ENCODE measurements at regions not wholly inside any gene's neighbourhood (a gene's known extent, or its start where the extent isn't known, plus 50 kb on each side); places are given as distances from the start of the nearest gene placed in this dataset.

- ATAC-seq (no peak), DNase-seq (no peak)
- intact Hi-C loops (cut with DNase I) = no loop called here
Observed at GRCh38 chrY:15397556-15398280, 873.4 kb downstream of the NLGN4Y start.

DNA sequence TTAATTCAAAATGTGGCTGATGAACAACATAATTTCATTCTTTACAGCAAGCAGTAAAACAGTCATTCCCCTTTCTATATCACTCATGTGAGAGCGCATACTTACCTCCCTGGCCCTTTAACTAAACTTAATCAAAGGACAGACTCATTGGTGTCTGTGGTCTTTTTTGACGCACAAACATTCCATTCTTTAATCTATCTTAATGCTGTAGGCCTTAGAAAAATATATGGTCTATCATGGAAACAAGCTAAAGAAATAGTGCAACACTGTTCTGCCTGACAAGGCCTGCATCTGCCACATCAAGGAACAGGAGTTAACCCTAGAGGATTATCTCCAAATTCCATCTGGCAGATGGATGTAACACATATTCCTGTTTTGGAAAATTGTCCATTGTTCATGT is 878.1 kb downstream of the NLGN4Y start:
- no peak for ATAC-seq
- no peak for DNase-seq
- intact Hi-C loops (cut with DNase I) = no loop called here

- DNase-seq = no peak
- no peak for ATAC-seq
- intact Hi-C loops (cut with DNase I) = no loop called here
Observed at GRCh38 chrY:15404551-15404950, 880.2 kb downstream of the NLGN4Y start.

GRCh38 chrY:15415165-15415564 is 890.8 kb downstream of the NLGN4Y start:
- ATAC-seq (no peak), DNase-seq (no peak)
- intact Hi-C loops (cut with DNase I) = no loop called here

GRCh38 chrY:15418613-15419012 is 894.3 kb downstream of the NLGN4Y start:
- no peak for ATAC-seq
- no peak for DNase-seq
- intact Hi-C loops (cut with DNase I) = no loop called here

- intact Hi-C loops (cut with DNase I) = no loop called here
- peak in 1 of 2 donors; percentile 59 for ATAC-seq
- no peak for DNase-seq
Observed at GRCh38 chrY:15424665-15425132, 900.4 kb downstream of the NLGN4Y start.

DNA sequence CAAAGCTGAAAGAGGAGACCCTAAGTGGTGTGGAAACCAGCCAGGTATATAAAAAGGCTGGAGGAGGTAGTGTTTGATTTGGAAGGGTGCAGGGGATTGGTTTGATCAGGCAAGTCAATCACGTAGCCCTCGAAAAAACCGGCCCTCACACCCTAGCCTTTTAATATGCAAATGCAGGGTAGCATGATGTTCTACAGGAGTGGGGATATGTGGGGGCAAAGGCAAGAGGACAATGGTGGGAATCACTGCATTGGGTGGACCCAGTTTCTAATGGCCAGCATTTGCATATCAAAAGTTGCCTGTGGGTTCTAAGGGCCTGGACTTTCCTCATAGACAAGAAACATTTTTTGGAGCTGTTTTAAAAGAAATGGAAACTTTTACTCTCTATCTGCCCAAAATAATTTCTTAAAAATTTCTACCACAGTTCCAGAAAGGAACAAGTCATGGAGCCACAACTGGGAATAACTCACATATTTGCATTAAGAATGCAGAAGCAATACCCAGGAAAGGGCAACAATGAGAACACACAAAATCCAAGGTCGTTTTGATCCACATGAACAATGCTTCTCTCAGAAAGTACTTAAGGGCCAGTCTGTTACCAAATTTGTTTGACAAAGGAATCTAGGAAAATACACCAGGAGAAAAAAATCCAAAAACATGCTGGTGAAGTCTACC is 915.8 kb downstream of the NLGN4Y start:
- DNase-seq (no peak), ATAC-seq (no peak)
- intact Hi-C loops (cut with DNase I) = no loop called here

- intact Hi-C loops (cut with DNase I) = no loop called here
- ATAC-seq = no peak
- DNase-seq = no peak
Observed at GRCh38 chrY:15440696-15441408, 916.5 kb downstream of the NLGN4Y start.

- DNase-seq = no peak
- no peak for ATAC-seq
- intact Hi-C loops (cut with DNase I) = no loop called here
Observed at GRCh38 chrY:15441878-15442277, 917.5 kb downstream of the NLGN4Y start.

GRCh38 chrY:15445871-15446270 is 921.5 kb downstream of the NLGN4Y start:
- intact Hi-C loops (cut with DNase I) = no loop called here
- DNase-seq (no peak), ATAC-seq (no peak)

DNA sequence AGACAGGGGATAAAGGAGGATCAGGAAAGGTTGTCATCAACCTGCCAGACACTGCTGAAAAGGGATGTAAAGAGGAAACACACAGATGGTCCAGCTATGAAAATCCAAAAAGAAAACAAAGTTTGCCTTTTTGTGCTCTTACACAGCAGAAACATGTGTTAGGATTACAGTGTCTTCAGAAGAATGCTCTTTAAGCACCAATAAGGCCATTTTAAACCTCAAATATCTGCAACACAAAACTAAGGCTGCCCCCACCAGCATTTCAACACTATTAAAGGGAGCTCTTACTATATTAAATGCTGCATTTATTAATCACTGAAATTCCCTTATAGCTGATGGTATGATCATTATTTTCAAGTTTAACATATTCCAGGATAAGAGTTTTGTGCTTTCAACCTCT is 922.5 kb downstream of the NLGN4Y start:
- ATAC-seq = no peak
- intact Hi-C loops (cut with DNase I) = no loop called here
- DNase-seq = no peak

- intact Hi-C loops (cut with DNase I) = no loop called here
- DNase-seq = no peak
- ATAC-seq = no peak
Observed at GRCh38 chrY:15447959-15448358, 923.6 kb downstream of the NLGN4Y start.

DNA sequence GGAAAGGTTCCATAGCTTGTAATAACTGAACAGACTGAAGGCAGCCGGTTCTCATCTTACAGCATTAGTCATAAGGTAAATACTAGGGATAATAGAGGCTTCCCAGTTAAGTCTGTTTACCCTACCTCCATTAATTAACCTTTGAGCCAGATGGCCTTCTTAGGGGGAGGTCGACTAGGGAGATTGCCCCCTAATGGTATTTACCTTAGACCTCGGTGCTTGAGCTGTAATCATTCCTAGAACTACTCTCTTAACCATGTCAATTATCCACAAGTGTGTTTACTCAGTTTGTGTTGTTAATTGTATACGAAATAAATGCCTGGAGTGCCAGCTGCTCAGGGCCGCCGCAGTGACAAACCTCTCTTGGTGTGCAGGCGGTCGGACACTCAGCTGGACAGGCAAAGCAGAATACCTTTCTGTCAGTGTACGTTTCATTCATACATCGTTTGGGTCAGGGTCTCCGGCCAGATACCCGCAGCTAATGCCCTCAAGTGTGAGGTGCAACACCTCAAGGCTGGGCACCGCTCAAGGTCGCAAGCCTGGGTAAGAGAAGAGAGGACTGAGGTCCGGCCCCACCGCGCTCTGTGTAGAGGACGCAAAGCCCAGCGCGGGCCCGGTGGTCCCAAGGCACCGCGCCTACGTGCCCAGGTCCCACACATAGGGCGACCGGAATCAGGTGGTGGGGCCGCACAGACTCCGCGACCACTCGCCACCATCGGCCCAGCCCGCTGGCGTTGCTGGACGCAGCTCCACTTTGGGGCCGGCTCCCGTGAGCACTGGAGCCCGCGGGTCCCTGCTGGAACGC is 931.0 kb downstream of the NLGN4Y start:
- DNase-seq (no peak), ATAC-seq (no peak)
- intact Hi-C loops (cut with DNase I) = no loop called here

DNA sequence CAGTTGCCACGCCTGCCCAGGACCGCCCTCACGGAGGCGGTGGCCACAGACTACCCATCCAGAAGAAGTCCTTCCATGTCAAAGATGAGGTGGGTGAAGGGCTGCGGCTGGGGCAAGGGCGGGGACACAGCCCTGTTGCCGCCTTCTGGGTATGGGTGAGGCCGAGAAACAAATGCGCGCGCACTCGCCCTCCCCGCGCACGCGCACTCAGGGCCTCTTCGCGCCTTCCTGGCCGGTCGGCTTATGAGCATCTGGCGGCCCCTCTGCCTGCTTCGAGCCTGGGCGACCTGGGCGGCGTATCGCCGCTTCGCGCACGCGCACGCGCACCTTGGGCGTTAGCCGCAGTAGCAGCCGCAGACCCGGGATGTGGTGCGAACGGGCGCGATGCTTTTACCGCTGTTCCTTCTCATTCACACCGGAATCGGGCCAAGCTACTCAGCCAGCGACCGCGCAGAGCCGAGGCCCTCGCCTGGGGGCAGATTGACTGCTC is 931.7 kb downstream of the NLGN4Y start:
- DNase-seq = no peak
- ATAC-seq = peak in 1 of 2 donors; percentile 90
- intact Hi-C loops (cut with DNase I) = no loop called here

- intact Hi-C loops (cut with DNase I) = no loop called here
- DNase-seq (no peak), ATAC-seq (no peak)
Observed at GRCh38 chrY:15456491-15456890, 932.2 kb downstream of the NLGN4Y start.

DNA sequence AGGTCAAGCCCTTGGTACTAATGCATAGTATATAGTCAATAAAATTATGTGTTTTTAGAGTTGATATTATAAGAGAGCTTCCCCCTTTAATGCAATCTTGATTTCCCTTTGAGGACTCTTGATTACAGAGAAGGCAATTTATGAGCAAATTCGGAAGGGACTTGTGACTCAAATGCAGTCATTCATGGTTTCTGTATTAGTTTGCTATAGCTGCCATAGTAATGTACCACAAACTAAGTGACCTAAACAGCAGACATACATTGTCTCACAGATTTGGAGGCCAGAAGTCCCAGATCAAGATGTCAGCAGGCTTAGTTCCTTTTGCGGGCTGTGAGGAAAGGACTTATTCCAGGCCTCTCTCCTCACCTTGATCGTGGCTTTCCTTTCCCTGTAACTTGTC is 933.4 kb downstream of the NLGN4Y start:
- no peak for ATAC-seq
- DNase-seq = no peak
- intact Hi-C loops (cut with DNase I) = no loop called here

GRCh38 chrY:15458426-15458825 is 934.1 kb downstream of the NLGN4Y start:
- no peak for DNase-seq
- ATAC-seq = no peak
- intact Hi-C loops (cut with DNase I) = no loop called here

GRCh38 chrY:15465880-15466279 is 941.6 kb downstream of the NLGN4Y start:
- DNase-seq (no peak), ATAC-seq (no peak)
- intact Hi-C loops (cut with DNase I) = no loop called here

GRCh38 chrY:15466891-15467290 is 942.6 kb downstream of the NLGN4Y start:
- intact Hi-C loops (cut with DNase I) = no loop called here
- ATAC-seq (no peak), DNase-seq (no peak)

All from left cardiac atrium (tissue), 4 donors.